Stimulated activated CD4-positive, alpha-beta T cell treated with anti-CD3 and anti-CD28 coated beads, Interleukin-1b, Interleukin-23, amount 100 ng/mL, for 1 hour (primary cell): ENCODE measurements at regions not wholly inside any gene's neighbourhood (a gene's known extent, or its start where the extent isn't known, plus 50 kb on each side); places are given as distances from the start of the nearest gene placed in this dataset.
"Not testable (repeated sequence)": the region's sequence is repeated elsewhere in the genome, so short reads cannot be mapped to it uniquely, and the experiment has no call there.

Experiments
- DNase-seq, 2 donors: peaks; one replicate each; pipeline ENCODE4 v3.0.0-alpha.2; 2020; ENCODE audit warnings: low read depth in 2 of 2

DNA sequence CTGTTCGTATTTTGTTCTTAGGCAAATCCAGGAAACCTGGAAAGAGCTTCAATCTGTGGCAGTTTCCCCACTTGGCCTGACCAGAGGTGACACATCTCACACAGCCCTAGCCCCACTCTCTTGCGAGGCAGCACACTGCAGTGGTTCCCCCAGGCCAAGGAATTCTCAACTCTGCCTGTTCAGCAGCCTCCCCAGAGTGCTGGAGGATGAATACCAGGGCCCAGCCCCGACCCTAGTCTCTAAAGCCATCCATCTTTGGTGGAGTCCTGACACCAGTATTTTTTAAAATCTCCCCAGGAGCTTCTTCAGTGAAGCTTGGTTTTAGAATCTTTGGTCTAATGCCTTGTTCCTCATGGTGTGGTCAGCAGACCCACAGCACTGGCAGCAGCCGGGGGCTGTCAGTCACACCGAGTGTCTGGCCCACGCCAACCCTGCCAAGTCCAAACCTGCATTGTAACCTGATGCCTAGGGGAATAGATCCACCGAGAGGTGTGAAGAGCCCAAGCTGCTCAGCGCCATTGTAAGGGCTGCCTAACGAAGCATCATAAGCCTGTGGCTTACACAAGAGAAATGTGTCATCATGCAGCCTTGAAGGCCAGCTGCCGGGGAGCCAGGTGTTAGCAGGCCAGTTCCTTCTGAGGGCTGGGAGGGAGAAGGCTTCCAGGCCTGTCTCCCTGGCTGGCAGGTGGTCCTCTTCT lies 428.7 kb upstream of the ID2 start:
- no peak for DNase-seq

DNA sequence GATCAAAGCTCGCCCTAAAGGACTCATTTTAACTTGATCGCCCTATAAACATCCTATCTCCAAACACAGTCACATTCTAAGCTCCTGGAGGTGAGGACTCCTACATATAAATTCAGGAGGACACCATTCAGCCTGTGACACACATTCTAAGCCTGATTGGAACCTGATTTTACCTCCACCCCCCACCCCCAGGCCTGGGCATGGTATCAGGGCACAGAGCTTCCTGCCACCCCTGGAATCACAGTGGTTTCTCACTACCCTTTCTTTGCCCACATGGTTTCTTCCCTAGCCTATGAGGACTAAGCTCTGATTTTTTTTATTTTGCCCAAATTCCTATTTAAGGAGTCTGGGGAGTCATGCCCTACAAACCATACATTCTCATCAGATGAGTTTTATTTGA lies 428.1 kb upstream of the ID2 start:
- DNase-seq: no peak

DNA sequence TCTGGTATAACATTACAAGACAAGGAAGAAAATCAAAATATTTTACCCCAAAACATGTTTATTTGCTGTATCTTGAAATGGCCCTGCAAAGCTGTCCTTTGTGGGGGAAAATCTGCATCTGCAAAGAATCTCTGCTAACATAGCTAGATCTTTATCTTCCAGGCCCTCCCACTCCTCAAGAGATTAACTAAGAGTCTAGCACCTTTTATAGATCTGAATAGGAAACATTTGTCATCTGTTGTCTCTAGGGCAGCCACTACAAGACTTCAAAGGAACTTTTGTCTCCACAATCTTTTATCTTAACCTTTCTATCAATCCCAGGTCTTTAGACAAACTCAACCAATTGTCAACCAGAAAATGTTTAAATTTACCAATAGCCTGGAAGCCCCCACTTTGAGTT lies 427.6 kb upstream of the ID2 start:
- not testable (repeated sequence) for DNase-seq

DNA sequence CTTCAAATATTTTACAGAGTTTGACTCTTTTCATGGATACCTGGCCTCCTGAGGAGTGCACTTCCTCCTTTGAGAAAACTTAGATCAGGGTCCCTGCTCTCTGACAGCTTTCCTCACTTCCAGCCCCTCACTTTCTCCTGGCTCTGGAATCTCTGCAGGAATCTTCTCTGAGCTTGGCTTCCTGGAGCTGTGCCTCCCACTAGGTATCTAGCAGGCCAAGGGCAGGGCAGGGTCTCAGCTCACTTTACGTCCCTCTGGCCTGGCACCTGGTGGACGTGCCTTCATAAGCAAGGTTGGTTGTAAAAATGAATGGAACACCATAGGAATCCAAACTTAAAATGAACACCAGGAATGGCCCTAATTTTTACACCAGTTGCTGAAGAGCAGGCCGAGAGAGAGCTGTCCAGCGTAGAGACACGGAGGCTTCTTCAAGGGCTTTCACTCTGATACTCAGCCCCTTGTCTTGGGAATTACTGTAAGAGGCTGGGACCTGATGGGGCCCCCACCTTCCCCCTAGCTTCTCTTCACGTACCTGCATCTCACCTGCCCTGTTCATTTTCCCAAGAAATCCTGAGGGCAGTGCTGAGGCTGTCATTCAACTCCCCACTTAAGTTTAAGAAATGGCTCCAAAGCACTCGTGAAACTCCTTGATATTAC lies 426.9 kb upstream of the ID2 start:
- no peak for DNase-seq

DNA sequence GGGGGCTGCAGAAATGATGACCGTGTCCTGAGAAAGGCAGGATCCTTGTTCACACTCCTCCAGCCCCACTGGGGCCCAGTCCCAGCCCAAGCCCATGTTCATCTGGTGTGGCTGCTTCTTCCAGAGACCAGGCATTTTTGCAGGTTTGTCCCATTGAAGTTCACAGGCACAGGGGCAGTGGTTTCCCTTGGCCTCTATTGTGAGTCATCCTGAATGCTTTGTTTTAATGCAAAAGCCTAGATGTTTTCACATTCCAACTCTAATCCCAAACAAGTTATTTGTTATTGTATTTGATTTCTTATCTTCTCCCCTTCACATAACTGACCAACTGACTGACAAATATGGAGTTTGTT lies 426.4 kb upstream of the ID2 start:
- DNase-seq: no peak

DNA sequence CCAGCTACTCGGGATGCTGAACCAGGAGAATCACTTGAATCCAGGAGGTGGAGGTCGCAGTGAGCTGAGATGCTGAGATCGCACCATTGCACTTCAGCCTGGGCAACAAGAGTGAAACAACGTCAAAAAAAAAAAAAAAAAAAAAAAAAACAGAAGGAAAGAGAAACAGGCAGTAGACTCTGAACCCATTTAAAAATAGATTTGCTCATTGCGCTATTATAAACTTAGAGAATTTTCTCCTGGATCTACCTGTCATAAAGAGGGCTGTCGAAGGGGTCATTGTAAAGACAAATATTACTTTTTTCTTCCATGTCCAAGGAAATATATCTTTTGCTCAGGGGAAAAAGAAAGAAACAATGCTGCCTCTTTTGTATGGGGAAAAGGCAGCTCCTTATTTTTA lies 425.0 kb upstream of the ID2 start:
- no peak for DNase-seq

DNA sequence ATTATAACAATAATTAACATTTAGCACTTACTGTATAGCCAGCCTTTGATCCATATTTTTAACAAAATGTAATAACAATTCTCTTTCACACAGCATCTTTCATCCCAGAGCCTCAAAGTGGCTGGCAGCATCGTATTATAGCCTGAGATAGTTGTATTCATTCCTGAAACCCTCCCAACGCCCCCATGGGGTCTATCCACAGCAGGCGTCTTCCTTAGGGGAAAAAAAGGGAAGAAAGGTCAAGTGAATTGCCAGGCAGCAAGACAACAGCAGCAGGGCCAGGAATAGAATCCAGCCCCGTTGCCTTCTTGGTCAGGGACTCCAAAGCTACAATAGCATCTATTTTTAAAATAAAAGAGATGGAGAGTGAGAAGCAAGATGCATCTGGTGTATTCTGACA lies 424.4 kb upstream of the ID2 start:
- DNase-seq: no peak

DNA sequence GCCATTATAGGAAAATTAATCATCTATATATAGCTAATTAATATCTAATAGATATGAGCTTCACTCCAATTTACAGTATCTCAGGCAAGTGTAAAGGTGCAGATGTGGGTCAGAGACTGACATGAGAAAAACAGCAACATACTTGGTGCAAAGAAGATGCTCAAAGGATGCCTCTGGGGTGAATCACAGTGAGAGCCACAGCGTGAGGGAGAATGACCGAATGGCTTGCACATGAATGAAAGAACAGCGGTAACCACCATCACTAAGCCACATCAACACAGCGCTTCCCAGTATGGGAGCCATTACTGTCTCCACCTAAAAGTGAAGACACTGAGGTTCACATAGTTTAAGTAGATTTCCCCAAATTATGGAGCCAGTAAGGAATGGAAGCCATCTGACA lies 423.4 kb upstream of the ID2 start:
- no peak for DNase-seq

DNA sequence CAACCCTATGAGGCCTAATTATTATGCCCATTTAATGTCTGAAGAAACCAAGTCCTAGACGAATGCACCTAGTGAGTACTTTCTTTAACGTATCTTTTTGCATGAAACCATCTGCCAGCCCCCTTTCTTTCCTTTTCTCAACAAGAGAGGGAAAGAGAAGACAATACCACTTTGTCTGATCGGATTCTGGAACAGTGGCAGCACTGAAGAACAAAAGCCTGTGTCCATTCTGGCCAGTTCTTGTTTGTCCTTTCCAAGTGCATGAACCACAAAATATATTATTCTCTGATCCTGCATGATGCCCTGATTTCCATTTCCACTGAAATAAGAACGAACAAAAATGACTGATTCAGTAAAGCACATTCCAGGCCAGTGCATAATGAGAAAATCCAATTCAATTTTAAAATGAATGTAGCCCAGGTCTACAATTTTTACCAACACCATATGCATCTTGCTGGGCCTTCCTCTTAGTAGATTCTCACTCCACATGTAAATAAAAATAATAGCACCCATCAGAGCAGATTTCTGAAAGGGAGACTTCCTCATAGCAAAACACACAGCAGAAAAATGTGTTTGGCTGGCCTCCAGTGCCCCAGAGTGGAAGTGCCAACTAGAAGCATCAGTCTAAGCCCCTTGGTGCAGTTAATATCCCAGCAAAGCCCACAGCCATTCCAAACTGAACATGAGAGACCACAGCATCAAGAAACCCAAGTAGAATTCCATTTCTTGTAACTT lies 422.6 kb upstream of the ID2 start:
- DNase-seq: no peak

DNA sequence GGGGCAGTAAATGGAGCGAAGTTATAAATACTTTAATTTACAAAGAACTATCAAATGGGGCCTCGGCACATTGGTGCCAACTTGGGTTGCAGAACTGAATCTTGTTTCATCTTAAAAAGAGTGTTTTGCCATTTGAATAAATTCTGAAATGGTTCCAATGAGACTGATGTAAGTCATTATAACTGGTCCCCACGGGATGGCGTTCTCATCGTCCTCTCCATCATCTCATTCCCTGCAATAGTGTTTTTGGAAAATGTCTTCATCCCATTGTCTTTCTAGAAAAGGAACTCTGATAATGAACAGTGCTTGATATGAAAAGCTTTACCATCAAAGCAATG lies 422.0 kb upstream of the ID2 start:
- DNase-seq: no peak

DNA sequence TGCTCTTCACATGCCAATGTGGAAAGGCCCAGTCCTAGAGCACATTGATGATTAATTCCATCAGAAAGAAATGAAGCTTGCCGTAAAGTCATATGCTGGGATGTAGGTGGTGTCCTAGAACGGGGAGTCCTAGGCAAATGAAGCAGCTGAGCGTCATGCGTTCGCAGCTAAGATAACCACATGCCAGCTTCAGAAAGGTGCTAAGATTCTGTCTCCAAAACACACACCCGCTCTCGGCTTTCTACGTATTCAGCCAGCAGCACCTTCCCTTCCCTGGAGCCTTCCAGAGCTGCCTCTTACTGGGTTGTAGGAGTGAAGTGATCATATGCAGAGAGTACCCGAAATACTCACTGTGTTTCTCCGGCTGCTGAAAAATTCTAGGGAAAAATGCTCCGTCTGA lies 421.6 kb upstream of the ID2 start:
- no peak for DNase-seq

DNA sequence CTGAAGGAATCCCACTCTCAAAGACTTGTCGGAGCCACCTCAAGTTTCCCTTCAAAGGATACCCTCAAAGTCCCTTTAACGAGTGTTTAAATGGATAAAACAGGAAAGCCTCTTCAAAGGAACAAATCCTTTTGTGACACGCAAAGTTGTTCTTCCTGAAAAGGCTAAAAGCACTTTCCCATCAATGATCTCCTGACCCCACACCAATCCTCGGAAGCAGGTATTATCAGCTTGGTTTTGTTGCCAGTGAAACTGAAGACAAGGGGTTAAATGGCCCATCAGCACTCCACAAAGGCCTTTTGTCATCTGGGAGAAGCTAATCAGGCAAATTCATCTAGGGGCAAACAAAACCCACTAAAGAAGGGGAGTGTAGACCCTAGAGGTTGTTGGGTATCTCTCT lies 418.0 kb upstream of the ID2 start:
- no peak for DNase-seq

DNA sequence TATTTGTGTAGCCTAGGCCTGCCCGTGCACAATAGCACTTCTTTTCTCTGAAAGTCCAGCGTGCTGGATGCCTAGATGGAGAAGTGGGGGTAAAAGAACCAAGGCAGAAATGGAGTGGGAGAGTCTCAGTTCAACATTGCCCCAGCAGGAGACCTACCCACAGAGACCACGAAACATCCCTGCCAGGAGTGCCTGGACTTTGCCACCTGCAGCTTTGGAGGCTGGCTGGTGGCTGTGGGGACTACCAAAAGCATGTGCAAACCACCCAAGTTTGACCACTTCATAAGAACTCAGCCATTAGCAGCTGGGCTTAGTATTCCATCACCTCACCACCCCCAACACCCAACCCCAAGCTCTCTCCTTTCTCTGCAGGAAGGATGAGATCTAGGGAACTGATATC lies 416.9 kb upstream of the ID2 start:
- no peak for DNase-seq

DNA sequence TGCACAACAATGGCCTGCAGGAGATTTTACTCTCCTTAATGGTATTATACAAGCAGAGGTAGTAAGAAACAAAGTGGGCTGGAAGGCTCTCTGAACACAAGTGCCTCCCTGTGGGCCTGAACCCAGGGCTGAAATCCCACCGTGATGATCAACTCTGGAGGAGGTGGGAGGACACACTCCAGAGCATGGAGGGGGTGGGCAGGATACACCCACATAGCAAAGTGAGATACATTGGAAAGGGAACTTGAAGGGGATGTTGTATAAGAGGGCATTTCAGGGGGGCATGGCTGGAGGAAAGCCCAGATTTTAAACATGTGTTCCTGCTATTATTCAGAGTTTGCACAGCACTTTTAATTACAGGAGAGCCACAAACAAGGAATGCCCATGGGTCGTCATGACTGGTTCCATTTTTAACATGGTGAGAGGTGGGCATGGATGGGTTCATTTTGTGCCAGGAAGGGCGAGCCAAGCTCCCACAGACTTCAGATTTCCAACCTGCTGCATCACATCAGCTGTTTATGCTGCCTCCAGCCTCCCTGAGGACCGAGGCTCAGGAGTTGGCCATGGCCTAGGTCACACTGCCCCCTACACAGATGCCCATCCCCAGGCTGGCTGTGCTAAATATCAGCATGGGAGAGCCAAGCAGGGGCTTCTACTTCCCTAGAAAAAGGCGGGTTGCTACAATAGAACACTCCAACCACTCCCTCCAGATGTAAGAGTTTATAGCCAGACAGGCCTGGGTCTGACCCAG lies 416.2 kb upstream of the ID2 start:
- DNase-seq: no peak

DNA sequence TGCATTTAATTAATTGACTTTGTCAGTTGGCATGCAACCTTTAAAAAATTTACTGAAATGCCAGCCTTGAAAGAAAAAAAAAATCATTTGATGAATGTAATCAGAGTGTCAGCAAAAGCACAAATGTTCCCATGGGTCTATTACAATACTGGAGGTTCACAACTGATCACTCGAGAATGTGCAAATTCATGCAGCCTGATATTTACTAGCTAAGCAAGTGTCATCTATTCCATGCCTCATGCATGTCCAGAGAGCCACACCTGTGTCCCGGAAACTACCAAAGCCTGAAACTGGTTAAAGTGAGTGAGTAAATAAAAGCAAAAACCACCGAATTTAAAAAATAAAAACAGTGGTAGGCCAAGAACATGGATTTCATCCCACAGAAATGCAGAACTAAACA lies 415.3 kb upstream of the ID2 start:
- DNase-seq: no peak

DNA sequence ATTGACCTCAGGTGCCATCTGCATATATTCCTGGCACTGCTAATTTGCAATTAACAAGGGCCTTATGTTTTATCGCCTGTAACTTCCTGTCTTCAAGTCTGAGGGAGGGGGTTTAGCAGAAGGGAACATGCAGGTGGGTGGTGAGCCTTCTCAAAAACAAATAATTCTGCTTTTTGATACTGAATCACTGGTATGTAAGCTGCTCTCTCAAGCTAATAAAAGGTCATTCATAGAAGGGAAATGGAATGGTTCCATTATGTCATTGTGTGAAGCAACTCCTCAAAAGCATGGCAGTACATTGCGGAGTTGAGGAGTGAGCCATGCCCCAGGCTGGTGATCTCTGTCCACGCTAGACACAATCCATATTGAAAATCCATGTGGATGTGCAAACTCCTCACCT lies 414.8 kb upstream of the ID2 start:
- DNase-seq: no peak

DNA sequence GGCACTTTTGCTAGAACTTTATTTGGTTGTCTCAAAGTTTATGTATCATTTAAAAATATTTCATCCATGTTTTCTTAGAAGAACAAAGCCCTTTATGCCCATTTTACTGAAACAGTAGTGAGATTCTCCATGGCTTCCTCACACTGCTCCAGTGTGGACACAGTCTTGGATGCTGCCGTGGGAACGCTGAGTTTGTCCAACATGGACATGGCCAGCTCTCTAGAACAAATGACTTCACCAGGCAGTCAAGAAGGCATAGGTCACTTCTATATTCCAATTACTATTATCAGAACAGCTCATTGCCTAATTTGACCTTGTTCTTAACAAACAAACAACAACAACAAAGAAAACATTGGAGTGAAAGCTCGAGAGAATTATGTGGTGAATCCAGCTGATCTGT lies 414.1 kb upstream of the ID2 start:
- DNase-seq: no peak

DNA sequence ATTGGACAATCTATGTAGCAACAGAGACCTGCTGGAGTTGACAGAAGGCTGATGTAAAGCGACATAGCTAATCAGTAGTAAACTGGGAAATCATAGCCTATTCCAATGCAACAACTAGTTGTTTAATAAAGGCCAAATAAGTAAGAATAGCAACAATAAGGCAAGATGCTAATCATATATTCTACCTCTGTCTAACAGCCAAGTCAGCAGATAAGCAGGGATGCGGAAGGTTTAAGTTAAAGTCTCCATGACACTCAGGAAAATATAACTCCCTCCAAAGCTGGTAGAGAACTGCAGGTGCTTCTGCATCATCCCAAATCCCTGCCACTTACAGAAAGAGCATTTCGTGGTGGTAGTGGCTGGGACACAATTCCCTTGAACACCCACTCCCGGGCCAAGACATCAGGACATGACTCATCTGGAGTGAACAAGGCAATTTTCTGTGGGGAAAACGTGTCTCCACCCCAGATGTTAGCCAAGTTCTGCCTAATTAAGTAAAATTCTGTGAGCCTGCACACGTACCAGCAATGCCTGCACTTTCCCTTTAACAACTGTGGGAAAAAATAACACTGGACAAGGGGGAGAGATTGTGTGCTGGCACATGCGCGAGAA lies 413.6 kb upstream of the ID2 start:
- no peak for DNase-seq

DNA sequence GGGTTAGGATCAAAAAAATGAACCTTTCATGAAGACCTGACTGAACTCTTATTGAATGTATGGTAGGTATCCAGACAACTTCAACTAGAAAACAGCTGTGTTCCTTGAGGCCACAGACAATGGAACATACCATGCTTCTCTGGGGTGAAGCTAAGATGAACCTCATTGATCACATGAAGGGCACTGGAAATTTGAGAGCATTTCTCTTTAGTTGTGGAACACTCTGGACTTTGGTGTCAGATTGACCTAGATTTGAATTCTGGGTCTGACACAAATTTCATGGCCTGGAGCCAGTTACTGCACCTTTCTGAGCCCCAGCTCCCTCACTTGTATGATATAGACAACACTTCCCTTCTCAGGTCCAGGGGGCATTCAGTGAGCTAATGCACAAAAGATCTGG lies 411.2 kb upstream of the ID2 start:
- DNase-seq: no peak

DNA sequence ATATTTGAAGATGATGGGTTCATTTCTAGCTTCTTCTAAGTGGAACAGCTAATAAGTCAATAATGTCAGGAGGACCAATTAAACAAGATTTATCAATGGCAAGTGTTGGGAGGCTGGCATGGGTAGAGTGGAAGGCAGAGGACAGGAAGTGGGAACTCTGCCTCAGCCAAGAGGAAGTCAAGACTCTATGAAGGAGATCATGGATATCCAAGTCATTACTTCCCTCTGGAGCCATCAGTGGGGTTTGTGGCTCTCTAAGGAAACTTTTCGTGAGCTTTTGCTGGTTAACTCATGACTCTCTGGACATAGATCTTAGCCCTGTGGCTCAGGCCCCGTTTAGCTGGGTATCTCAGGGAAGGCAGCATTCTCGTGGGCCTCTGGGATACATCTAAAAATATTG lies 410.4 kb upstream of the ID2 start:
- DNase-seq: no peak

DNA sequence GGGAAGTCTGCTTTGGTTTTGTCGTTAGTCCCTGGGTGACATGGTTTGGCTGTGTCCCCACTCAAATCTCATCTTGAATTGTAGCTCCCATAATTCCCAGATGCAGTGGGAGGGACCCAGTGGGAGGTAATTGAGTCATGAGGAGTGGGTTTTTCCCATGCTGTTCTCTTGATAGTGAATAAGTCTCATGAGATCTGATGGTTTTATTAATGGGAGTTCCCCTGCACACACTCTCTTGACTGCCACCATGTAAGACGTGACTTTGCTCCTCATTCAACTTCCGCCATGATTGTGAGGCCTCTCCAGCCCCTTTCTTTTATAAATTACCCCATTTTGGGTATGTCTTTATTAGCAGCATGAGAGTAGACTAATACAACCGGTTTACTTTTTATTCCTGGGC lies 405.8 kb upstream of the ID2 start:
- DNase-seq: no peak

DNA sequence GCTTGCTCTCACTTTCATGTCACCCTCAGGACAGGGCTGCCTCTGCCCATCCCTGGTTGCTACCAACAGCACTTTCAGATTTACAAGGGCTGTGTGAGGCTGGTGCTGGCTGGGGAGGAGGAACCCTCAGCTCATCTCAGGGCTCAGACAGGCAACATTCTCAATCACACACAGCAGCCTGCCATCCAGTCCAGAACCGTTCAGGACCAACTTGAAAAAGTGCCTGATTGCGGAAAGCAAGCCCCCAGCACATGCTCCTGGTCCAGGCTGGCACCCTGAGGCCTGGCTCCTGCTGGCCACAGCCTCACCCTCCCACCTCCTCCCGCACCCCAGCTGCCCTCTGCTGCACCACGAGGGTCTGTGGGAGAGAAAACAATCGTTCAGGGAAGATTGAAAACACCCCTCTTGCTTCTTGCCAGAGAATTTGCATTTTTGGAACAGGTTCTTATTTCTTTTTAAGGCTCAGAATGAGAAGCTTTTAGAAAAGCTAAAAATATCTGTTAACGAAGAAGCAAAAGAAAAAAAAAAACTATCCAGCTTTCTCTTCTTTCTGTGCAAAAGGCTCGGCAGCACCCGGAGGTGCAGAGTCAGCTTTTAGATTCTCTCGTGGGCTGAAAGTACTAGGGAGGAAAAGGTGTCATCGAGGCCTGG lies 403.8 kb upstream of the ID2 start:
- no peak for DNase-seq
